ENCODE measurements at regions not wholly inside any gene's neighbourhood (a gene's known extent, or its start where the extent isn't known, plus 50 kb on each side); places are given as distances from the start of the nearest gene placed in this dataset.

GRCh38 chr2:144234542-144234871 is 285.4 kb downstream of the ZEB2 start:
- H3K4me3 ChIP-seq (replicated peaks; ENCODE audit: low read depth, low read length), result no peak overlapping the region
- DNase-seq (ENCODE audit: extremely low read depth, low read depth), result no peak

GRCh38 chr2:144233733-144234541 is 286.0 kb downstream of the ZEB2 start:
- DNase-seq (ENCODE audit: extremely low read depth, low read depth), result no peak
- no peak for TF ChIP-seq CTCF (IDR thresholded peaks at IDR 0.05; ENCODE audit: low read depth, low read length, missing control alignments)
- H3K4me3 ChIP-seq (replicated peaks; ENCODE audit: low read depth, low read length), result no peak overlapping the region

More at GRCh38 chr2:144234542-144234871, 285.4 kb downstream of the ZEB2 start:
- no peak for TF ChIP-seq CTCF (IDR thresholded peaks at IDR 0.05; ENCODE audit: low read depth, low read length, missing control alignments)

- TF ChIP-seq CTCF (IDR thresholded peaks at IDR 0.05; ENCODE audit: low read depth, low read length, missing control alignments), result no peak
- no peak overlapping the region for H3K4me3 ChIP-seq (replicated peaks; ENCODE audit: low read depth, low read length)
- DNase-seq (ENCODE audit: extremely low read depth, low read depth), result no peak
Measured at GRCh38 chr2:144233317-144233716, 286.6 kb downstream of the ZEB2 start.

GRCh38 chr2:144230448-144231085 is 289.4 kb downstream of the ZEB2 start:
- TF ChIP-seq CTCF (IDR thresholded peaks at IDR 0.05; ENCODE audit: low read depth, low read length, missing control alignments), result no peak
- no peak for DNase-seq (ENCODE audit: extremely low read depth, low read depth)
- H3K4me3 ChIP-seq (replicated peaks; ENCODE audit: low read depth, low read length), result no peak overlapping the region

- no peak for DNase-seq (ENCODE audit: extremely low read depth, low read depth)
- no peak for TF ChIP-seq CTCF (IDR thresholded peaks at IDR 0.05; ENCODE audit: low read depth, low read length, missing control alignments)
- no peak overlapping the region for H3K4me3 ChIP-seq (replicated peaks; ENCODE audit: low read depth, low read length)
Measured at GRCh38 chr2:144230033-144230432, 289.9 kb downstream of the ZEB2 start.

- no peak for DNase-seq (ENCODE audit: extremely low read depth, low read depth)
- no peak overlapping the region for H3K4me3 ChIP-seq (replicated peaks; ENCODE audit: low read depth, low read length)
- TF ChIP-seq CTCF (IDR thresholded peaks at IDR 0.05; ENCODE audit: low read depth, low read length, missing control alignments), result no peak
Measured at GRCh38 chr2:144229296-144229695, 290.6 kb downstream of the ZEB2 start.
